G401 (cell line): ENCODE measurements at regions not wholly inside any gene's neighbourhood (a gene's known extent, or its start where the extent isn't known, plus 50 kb on each side); places are given as distances from the start of the nearest gene placed in this dataset.
"Not testable (repeated sequence)": the region's sequence is repeated elsewhere in the genome, so short reads cannot be mapped to it uniquely, and the experiment has no call there.

Experiments
- DNase-seq: peaks from one replicate; pipeline ENCODE4 v3.0.0-alpha.2; 2015; ENCODE audit warnings: low spot score
- in situ Hi-C: cut with HindIII; loops from 2 replicates; pipeline ENCODE4 v1.10.0; 2016; ENCODE audit warnings: low sequenced_read_pairs, mixed read lengths

GRCh38 chr2:88802026-88802425 lies 110.6 kb downstream of the RPIA start:
- DNase-seq, in situ Hi-C loops: not testable (repeated sequence)

DNA sequence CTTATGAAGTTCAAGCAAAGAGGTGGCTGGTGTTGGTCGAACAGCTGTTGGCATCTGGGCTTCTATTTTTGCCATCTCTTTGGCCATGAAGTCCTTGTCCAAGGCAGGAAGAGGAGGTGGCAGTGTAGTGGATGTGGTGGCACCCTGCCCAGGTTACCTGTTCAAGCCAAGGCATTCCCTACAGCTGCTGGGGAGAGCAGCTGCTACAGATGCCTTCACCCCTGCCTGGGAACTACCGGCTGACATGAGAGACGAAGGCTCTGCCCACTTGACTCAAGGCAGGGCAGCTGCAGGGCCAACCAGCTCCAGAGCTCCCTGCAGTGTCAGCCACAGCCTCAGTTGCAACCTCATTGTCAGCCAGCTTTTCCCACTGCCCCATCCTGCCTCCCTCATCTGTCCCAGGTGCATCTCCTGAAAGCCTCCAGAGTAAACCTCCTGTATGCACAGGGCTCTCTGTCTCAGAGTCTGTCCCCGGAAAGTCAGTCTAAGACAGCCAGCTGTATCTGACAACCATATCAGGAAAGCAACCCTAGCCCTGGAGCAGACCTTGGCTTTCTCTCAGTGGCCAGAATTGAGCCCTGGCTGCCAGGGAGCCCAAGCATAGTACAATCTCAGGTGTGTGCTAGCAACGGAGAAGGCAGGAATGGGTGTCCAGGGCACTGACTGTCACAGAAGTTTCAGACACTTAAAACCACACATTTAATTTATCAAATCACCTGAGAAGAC lies 115.9 kb downstream of the RPIA start:
- no peak for DNase-seq
- in situ Hi-C loops, result no loop called here

DNA sequence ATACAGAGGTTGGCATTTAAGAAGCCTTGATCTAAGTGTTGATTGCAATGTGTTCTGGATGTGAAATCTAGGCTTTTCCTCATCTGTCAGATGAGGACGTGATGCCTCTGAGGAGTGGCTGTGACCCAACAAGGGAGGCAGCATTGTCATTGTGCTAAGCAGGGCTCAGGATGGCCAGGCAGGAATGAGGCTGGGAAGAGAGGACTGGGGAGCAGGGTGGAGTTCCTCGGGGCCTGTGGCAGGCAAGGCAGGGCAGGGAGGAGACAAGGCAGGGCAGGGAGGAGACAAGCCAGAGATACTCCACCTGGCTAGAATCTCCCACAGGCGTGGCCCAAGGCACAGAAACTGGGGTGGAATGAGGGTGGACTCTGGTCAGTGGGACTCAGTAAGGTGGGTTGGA lies 116.6 kb downstream of the RPIA start:
- DNase-seq, result no peak
- in situ Hi-C loops, result no loop called here

DNA sequence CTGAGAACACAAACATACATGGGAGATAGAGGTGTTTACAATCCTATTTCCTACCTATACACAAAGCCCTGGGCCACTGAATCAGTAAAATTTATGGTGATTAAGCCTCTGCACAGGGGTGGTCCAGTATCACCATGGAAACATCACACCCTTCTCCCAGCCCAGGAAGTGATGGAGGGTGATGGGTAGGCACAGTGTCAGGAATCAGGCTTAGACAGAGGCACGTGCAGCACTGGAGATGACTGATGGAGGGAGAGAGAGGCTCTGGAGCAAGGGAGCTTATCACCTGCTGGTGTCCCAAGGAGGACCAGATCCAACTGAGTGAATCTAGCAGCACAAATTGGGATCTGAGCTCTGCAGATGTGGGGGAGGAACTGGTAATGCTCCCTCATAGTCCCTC lies 117.2 kb downstream of the RPIA start:
- DNase-seq, result no peak
- in situ Hi-C loops, result no loop called here

DNA sequence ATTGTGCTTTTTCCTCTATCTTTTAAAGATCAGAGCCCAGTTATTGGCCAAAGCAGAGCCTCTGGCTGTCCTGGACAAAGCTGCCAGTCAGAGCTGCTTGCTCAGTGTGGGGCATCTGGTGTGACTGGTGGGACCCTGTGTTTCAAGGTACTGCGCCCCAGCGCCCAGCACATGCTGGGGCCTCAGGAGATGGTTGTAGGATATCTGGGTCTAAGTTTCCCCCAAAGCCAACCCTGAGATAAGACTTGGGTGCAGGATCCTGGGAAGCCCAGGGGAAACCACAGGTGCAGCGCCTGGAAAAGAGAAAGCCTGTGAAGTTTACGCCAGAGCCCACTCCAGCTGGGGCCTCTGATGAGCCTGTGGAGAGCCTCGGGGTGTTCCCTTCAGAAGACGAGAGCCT lies 117.7 kb downstream of the RPIA start:
- in situ Hi-C loops, result no loop called here

GRCh38 chr2:88810017-88810416 lies 118.5 kb downstream of the RPIA start:
- in situ Hi-C loops, result no loop called here
- DNase-seq, result no peak

More for the DNA sequence above, 117.7 kb downstream of the RPIA start:
- no peak for DNase-seq

DNA sequence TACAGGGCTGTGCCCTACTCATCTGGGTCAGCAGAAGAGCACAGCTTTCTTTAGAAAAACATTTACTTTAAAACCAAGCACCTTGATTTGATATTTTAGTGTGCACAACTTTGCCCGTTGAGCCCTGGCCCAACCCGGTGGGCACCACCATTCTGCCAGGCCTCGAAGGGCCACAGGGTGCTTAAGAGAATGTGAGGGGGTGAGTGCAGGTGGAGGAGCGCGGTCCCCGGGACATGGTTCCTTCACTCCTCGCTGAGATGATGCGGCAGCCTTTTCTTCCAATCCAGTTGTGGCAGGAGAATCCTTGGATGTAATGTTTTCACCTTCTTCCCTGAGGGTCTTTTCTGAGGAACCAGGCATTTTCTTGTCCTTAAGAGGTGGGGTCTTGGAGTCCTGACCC lies 119.0 kb downstream of the RPIA start:
- in situ Hi-C loops, result no loop called here
- DNase-seq, result no peak

DNA sequence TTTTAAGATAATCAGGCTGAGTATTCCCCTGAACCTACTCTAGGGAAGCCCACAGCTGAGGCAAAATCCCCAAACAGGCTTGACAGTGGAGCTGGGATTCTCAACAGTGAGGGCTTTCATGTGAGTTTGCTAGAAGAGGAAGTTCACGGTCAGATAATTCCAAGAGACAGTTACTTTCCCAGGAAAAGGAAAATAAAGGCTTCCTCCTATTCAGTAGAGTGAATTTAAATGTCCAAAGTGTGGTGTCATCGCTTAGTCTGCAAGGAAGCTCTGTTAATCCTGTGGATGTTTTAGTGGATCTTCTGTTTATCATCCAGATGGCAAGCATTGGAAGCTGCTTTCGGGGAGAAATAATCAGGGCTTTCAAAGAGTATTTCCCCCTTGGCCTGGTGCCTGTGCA lies 119.8 kb downstream of the RPIA start:
- in situ Hi-C loops, result no loop called here
- no peak for DNase-seq

DNA sequence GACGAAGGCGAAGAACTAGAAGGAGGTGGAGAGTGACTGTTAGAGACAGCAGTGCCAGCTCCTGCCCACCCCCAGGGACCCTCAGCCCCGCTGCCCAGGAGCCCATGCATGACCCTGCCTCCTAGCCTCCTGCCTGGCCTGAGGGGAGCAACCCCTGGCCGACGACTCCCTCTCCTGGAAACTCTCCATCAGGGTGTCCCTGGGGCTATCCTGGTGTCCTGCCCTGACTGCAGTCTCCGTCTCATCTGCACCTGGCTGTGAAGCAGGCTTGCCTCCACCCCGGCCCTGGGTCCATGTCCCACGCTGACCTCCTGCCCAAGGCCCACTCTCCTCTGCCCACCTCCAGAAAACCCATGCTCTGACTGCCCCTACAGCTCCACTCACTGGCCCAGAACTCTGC lies 120.2 kb downstream of the RPIA start:
- in situ Hi-C loops, result no loop called here

DNA sequence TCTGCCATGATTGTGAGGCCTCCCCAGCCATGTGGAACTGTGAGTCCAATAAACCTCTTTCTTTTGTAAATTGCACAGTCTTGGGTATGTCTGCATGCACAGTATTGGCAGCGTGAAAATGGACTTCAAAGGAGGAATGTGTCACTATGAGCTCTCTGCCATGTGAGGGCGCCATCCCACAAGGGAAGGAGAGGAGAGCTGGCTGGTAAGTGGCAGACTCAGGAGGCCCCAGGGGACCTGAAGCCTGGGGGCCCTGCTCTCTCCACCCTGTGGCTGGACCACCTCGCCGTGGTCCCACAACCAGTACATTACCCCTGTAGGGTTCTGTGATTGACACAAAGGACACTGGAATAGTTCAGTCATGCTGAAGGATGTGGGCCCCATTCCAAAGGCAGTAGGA lies 122.1 kb downstream of the RPIA start:
- in situ Hi-C loops, result no loop called here
- DNase-seq, result no peak

More for the DNA sequence above, 120.2 kb downstream of the RPIA start:
- no peak for DNase-seq

DNA sequence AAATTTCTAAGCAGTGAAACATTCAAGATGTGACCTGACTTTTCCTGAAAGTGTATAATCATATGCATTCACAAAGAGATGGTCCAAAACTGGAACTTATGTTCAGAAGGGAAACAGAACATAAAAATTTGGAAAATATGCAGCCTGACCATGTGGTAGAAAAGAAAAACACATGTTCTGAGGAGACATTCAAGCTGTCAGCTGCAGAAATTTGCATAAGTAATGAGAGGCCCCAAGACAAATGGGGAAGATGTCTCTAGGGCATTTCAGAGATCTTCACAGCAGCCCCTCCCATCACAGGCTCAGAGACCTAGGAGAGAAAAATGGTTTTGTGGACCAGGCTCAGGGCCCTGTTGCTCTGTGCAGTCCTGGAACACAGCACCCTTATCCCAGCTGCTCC lies 123.8 kb downstream of the RPIA start:
- DNase-seq, result no peak
- in situ Hi-C loops, result no loop called here

- in situ Hi-C loops, result no loop called here
These were observed 124.2 kb downstream of the RPIA start for GRCh38 chr2:88815697-88816096.

GRCh38 chr2:88818381-88818780 lies 126.9 kb downstream of the RPIA start:
- in situ Hi-C loops, result no loop called here
- no peak for DNase-seq

More at GRCh38 chr2:88815697-88816096, 124.2 kb downstream of the RPIA start:
- no peak for DNase-seq

GRCh38 chr2:88824951-88825350 lies 133.5 kb downstream of the RPIA start:
- DNase-seq, result no peak
- in situ Hi-C loops, result no loop called here

DNA sequence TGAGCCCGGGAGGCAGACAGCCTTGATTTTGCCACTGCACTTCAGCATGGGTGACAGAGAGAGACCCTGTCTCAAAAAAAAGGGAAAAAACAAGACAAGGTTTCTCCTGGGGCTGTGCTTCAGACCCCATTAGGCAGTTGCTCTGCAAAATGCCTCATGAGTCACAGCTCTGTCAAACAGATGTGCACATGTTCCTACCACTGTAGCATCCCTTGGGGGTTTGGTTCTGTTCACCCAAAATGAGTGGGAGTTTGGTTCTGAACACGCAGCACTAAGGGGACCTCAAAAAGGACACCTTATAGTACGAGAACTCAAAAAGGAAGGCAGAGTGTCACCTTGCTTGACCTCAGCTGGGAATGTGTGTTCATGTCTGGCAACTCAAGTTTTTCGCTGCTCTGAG lies 134.9 kb downstream of the RPIA start:
- in situ Hi-C loops, result no loop called here
- no peak for DNase-seq

DNA sequence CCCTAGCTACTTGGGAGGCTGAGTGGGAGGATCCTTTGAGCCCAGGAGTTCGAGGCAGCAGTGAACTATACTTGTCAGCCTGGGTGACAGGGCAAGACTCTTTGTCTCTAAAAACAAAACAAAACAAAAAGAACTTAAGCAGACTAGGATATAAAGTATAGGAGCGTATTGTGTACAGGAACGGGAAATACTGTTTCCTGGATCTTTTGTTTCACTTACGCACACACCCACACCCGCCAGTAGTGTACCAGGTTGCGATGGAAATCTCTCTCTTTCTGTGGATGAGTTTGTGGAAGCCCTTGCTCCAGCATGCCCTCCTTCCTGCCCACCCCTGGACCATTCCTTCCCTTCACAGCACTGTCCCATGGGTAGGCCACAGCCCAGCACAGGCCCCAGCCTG lies 136.3 kb downstream of the RPIA start:
- in situ Hi-C loops, result no loop called here

GRCh38 chr2:88828397-88829137 lies 137.1 kb downstream of the RPIA start:
- in situ Hi-C loops, result no loop called here
- DNase-seq, result no peak

More for the DNA sequence above, 136.3 kb downstream of the RPIA start:
- DNase-seq, result no peak

DNA sequence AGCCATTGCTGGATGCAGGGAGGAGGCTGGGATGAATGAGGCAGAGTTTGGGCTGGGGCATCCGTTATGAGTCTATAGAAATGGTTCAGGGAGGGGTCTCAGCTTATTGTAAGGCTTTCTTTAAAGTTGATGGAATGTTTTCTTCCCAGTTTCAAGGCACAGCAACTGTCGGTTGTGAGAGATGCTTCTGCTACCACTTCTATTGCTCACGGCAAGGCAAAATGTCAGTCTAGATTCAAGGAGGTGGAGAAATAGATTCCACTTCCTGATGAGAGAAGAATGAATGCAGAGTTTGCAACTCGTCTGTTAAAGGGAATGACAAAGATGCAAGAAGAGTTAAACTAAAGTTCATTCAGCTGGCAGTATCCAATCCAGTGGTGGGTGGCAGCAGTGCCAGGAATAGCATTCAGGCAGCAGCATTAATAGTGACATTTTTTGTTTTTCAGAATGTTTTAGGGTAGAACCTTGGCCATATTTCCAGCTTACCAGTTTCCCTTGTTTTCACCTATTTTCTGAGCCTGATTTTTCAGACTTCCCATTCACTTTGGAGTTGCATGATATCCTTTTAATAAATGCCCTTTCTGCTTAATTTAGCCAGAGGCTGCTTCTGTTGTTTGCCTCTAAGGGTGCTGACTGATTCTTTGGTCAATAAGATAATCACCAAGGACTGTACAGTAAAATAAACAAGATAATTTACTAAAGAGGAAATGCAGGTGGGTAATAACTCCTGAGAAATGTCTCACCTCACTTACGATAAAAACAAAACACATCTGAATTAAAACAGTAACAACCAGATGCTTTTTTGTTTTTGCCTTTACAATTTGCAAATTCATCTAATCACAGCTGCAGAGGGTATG lies 138.4 kb downstream of the RPIA start:
- in situ Hi-C loops, result no loop called here
- DNase-seq, result no peak

DNA sequence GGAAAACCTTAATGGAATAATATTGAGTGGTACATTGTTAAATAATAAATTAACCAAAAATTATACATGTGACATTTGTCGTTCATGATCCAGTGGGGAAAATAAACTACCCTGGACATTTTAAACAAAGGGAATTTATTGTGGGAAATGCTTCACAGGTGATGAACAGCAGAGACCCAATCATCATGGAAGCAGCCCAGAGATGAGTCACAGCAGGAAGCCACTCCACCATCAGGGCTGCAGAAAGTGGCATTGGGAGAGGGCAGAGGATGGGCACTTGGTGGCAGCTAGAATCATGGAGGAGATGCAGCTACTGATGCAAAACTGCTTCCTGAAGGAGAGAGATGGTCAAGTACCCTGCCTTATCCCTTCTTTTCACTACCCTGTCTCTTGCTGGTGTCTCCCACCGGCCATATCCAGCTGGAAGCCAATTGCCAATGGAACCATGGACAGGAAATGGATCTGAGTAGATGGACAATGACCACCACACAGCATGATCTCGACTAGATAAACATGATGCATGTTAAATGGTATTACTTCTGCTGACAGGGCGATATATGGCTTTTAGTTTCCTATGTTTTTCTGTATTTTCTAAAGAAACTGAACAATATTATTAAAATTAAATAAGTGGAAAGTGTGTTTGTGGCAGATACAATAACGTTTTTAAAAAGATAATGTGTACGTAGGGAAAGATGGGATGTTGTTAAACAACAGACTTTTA lies 139.8 kb downstream of the RPIA start:
- in situ Hi-C loops, result no loop called here
- no peak for DNase-seq
